Stimulated activated CD4-positive, alpha-beta T cell treated with anti-CD3 and anti-CD28 coated beads, Interleukin-2, amount 100 ng/mL, for 4 hours (primary cell): ENCODE measurements at regions not wholly inside any gene's neighbourhood (a gene's known extent, or its start where the extent isn't known, plus 50 kb on each side); places are given as distances from the start of the nearest gene placed in this dataset.
"Not testable (repeated sequence)": the region's sequence is repeated elsewhere in the genome, so short reads cannot be mapped to it uniquely, and the experiment has no call there.

Source experiments
- DNase-seq: peaks from one replicate; pipeline ENCODE4 v3.0.0-alpha.2; 2020; ENCODE audit warnings: low read depth

DNA sequence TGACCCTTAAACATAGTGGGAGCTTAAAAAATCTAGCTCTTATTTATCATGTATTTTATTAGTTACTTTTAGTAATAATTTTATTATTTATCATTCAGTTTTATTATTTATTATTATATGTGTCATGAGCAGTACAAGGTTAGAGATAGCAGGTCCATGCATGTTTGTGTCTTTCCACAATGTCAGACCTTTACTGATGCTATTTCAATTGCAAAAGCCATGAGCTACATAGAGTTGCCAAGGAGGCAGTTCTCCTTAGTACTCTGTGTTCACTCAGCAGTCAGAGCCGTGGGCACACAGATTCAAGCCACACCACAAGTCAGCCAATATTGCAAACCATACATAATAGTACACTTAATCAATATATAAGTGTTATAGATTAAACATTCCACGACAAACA is 157.9 kb upstream of the NTRK2 start:
- DNase-seq = no peak

DNA sequence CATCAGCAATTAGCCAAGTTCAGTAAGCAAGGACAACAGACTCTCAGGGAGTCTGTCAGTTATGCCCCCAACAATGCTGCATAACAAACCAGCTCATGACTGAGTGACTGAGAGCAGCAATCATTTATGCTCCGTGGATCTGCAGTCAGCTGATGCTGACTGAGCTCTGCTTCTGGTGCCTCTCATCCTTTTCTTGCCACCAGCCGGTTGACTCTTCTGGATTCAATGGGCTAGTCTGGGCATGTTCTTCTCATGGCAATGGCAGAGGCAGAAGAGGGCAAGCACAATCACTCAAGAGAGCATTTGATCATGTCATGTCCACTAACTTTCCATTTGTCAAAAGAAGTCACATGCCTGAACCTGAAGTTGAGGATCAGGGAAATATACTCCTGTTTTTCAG is 157.0 kb upstream of the NTRK2 start:
- DNase-seq = no peak

DNA sequence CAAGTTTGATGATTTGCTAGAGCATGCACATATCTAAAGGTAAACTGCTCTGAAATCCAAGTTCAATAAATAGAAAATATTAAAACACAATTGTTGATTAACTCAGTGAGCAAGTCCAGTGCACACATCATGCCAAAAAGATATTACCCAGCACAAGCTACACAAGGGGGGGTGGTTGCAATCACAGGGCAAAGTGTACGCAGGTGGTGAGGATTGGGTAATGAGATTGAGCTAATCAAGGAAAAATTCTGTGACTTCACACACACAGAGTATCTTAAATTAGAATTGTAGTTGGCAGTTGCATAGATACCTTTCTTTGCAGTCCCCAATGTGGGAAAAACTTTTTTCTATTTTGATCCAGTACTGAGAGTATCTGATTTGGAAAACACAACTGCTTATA is 156.1 kb upstream of the NTRK2 start:
- DNase-seq = no peak

DNA sequence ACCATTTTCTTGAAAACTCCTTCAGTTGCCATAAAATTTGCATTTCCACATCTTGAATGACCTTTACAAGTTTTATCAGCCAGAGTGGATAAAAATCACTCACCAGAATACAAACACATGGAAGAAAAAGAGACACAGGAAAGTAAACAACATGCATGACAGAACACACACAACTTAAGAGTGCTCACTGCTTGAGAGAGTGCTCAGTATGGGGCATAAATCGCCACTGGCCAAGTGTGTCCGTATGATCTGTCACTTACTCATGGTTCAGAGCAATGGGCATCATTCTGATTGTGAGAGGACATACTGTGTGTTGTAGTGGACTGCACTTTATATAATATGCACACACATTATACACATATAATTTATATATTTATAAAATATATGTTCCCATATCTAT is 155.6 kb upstream of the NTRK2 start:
- DNase-seq = no peak

DNA sequence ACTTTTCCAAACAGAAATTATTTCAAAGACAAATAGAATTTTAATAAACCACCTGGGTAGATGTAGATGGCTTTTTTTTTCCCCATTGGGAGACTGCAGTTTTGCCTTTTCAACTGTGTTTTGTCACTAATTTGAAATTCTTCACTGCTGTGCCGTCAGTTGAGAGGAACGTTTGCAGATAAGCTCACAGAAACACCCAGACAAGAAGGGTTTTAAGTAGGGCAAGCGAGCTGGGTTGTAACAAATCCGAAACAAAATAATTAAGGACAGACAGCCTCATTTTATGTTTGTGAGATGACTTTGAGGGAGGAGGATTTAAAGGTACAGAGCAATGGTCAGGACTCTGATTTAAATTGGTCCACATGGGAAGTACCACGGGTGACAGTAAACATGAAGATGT is 155.1 kb upstream of the NTRK2 start:
- DNase-seq = no peak

DNA sequence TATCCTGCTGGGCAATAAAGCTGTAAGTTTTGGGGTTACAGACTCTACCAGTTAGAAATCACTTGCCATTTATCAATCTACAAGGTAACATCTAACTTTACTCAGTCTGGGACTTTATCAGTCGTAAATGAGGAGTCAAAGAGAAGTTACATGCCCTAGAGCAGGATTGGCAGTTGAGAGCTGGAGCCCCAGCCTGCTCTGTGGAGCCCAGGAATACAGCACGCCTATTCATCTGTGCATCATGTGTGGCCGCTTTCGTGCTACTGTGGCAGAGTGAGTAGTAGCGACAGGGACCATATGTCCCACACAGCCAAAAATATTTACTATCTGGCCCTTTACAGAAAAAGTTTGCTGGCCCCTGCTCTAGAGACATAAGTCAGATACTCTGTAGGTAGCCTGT is 152.5 kb upstream of the NTRK2 start:
- DNase-seq = no peak

DNA sequence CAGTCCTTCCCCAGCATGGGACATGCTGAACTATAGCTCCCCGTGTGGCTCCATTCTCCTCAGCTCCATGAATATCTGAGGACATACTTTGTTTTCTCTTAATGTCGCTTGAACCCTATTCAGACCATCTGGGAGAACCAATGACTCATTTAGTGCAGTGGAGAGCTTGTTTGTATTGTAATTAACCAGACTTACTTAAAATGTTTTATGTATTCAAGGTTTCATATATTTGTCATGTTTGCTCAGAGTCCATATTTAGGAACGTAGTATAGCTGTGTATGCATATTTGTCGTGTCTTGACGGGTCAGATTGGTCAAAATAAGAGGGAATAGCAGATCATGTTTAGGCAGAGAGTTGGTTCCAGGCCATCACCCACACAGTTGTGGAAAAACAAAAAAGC is 150.1 kb upstream of the NTRK2 start:
- DNase-seq = no peak

DNA sequence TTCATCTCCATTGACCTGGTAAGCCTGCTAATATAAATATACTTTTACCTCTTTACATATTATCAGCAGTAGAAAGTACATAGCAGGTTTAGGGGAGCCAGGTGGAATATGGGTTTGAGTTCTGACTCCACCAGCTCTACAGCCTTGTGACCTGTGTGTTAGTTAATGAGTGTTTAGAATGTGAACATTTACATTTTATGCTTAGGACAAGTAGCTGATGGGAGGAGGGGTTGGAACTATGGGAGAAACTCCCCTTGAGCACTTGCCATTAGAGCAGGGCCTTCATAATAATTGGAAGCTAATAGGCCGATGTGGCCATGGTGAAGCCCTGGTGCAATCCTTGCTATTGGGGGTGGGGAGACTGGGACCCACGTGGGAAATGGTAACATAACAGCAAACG is 148.3 kb upstream of the NTRK2 start:
- no peak for DNase-seq

DNA sequence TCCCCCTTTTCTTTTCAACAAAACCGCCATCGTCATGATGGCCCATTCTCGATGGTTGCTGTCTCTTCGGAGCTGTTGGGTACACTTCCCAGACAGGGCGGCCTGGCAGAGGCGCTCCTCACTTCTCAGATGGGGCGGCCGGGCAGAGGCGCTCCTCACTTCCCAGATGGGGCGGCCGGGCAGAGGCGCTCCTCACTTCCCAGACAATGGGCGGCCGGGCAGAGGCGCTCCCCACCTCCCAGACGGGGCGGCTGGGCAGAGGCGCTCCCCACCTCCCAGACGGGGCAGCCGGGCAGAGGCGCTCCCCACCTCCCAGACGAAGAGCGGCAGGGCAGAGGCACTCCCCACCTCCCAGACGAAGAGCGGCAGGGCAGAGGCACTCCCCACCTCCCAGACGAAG is 143.3 kb upstream of the NTRK2 start:
- DNase-seq = not testable (repeated sequence)

DNA sequence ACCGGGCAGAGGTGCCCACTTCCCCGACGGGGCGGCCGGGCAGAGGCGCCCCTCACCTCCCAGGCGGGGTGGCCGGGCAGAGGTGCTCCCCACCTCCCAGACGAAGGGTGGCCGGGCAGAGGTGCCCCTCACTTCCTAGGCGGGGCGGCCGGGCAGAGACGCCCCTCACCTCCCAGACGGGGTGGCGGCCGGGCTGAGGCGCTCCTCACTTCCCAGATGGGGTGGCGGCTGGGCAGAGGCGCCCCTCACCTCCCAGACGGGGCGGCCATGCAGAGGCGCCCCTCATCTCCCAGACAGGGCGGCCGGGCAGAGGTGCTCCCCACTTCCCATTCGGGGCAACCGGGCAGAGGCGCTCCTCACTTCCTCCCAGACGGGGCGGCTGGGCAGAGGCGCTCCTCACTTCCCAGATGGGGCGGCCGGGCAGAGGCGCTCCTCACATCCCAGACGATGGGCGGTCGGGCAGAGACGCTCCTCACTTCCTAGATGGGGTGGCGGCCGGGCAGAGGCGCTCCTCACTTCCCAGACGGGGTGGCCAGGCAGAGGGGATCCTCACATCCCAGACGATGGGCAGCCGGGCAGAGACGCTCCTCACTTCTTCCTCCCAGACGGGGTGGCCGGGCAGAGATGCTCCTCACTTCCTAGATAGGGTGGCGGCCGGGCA is 142.3 kb upstream of the NTRK2 start:
- not testable (repeated sequence) for DNase-seq

DNA sequence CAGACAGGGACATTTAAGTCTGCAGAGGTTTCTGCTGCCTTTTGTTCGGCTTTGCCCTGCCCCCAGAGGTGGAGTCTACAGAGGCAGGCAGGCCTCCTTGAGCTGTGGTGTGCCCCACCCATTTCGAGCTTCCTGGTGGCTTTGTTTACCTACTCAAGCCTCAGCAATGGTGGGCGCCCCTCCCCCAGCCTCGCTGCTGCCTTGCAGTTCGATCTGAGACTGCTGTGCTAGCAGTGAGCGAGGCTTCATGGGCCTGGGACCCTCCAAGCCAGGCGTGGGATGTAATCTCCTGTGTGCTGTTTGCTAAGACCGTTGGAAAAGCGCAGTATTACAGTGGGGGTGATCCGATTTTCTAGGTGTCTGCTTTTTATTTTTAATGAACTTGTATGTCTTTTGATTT is 133.6 kb upstream of the NTRK2 start:
- not testable (repeated sequence) for DNase-seq

DNA sequence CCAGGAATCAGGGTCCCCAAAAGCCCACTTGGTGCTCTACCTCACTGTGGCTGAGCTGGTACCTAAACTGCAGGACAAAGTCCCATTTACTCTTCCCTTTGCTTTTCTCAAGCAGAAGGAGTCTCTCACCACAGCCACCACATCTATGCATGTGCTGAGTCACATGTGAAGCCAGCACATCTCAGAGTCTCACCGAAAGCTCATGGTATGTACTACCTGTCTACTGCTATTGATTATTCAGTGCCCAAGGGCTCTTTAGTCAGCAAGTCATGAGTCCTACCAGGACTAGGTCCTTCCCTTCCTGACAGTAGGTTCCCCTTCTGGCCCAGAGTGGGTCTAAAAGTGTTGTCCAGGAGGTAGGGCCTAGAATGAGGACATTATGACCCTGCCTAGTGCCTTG is 130.7 kb upstream of the NTRK2 start:
- DNase-seq = no peak

DNA sequence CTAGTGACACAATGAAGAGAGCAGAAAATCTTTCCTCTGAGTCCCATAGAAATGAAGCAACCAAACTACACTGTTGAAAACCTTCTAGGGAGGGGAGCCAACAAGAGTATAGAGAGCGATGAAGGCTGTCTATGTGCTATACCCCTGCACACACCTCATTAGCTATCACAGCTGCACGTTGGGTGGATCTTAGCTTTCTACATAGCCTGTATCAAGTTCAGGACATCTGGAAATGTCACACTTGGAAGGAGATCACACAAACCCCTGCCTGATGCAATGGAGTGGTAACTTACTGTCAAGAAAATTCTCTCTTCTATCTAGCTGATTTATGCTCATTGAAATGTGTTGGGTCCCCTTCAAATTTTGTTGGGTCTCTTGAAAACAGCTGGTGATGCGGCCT is 127.0 kb upstream of the NTRK2 start:
- no peak for DNase-seq

DNA sequence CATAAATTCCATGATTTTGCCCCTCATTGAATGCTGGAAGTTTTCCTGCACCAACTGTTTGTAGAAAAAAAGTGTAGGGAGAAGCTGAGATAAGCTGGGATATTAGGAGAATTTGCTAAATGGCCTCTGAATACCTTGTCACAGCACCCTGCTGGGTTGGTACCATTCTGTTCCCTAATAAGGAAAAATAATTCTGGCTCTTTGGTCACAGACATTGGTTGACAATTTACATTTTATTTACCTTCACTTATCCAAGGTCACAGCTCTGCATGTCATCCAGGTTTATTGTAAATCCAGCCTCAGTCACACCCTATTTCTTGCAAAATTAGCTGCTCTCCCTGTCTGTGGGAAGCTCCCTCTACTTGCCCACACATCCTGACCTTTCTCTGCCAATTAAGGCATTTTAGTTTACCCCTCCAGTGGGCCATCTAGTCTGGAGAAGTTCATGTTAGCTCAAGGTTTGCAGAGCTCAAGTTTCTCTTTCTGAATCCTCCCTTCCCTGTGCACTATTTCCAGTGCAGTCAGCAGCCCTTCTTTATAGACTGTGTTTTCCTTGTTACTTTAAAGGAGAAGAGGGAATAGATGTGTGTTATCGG is 115.4 kb upstream of the NTRK2 start:
- DNase-seq = no peak

DNA sequence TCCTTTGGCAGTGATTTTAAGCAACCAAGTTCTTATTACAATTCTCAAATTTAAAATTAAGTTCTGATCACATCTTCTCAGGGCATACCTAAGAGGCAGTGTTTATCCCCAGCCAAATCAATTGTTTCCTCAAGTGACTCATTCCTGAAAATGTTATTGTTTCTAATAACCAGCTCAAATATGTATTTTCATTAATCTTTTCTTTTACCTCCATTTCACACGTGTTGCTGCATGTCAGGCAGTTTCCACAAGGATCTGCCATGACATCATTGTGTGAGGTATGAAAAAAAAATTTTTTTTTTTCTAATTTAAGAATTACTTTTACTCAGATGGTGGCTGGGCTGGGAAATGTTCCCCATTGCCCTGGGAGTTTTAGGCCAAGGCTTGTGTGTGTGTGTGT is 113.0 kb upstream of the NTRK2 start:
- DNase-seq = no peak

DNA sequence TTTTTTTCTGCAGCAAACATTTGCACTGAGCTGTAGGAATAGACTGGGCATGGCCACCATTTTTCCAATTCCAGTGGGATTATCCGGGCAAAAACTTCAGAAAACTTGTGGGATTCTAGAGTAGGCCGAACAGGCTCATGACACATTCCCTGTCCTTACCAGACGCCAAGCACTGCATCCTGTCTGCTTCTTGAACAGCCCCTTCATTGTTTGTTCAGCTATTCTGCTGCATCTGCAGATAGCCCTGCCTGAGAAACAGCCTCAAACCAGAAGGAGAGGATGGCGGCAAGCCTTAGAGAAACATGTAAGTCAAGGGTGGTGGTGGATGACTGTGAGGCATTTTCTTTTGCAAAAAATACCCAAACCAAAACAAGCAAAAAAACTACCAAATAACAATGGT is 111.8 kb upstream of the NTRK2 start:
- no peak for DNase-seq

DNA sequence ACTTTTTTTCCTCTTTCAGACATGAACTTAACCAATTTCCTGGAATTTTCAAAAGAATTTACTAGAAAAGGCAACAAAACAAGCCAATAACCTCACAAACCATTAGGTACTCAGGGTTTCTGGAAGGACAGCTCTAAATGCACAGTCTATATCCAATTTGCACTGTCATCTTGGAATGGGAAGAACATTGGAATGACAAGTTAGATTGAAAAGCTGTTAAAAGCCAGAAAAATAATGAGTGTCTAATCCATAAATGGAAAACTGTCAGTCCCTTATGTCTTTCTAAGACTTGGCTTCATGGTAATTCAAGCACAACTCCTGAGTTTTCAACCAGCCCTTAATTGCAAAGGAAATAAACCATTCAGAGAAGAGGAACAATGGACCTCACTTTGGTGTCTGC is 105.8 kb upstream of the NTRK2 start:
- DNase-seq = no peak

DNA sequence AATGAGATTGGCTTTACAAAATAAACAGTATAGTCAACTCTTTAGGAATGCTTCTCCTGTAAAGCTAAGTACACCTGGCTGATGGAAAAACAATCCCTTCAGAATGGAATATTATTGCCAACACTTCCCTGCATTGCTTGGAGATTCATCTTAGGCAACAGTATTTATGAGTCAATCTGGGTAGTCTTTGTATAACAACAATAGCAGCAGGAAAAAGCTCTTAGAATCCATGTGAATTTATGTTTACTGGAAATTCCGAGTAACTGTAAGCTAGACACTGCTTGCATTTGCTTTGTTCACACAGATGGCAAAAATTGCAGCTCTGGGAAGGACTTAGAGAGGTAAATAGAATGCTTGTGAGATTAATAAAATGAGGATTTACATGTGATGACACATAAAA is 101.7 kb upstream of the NTRK2 start:
- DNase-seq = no peak

DNA sequence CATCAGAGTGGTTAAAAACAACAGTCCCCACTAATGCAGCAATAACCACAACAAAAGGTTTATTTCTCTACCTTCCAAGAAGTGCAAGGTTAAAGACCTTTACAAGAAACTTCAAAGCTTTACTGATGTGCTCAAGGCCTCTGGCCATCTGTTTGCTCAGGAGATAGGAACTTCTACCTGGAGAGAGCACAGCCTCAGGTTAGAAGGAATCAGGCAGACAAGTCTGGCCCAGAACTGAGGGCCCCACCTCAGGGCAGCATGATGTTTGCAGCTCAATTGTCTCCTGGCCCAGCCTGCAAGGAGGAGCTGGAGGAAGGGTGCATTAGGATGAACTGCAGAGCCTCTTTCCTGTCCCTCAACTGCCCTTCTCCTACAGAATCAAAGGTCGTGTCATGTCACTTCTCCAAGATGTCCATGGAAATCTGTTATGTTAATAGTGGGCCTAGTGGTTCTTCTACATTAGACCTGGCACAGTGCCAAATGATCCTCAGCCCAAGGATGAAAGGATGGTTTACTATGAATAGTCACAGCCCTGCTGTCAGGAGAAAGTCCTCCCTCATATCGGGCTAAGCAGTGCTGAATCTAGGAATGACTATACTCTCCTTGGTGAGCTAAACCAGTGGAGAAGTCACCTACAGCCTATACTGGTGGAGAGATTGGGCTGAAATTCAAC is 98.9 kb upstream of the NTRK2 start:
- DNase-seq = no peak

DNA sequence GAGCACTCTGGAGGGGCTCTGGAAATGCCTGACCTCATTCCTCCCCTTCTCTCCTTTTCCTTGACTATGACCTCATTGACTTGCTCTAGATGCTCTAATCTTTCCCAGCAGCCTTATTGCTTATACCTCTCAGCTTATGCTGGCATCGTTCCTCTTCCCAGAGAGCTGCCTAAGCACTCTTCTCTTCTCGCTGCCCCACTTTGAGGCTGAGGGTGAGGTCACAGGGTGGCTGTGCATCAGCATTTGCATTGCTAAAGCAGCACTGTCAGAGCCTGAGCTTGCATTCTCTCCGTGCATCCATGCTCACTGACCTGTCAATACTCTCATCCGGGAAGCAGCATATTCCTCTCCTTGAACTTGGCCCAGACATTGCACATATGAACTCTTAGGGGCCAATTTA is 96.4 kb upstream of the NTRK2 start:
- no peak for DNase-seq

DNA sequence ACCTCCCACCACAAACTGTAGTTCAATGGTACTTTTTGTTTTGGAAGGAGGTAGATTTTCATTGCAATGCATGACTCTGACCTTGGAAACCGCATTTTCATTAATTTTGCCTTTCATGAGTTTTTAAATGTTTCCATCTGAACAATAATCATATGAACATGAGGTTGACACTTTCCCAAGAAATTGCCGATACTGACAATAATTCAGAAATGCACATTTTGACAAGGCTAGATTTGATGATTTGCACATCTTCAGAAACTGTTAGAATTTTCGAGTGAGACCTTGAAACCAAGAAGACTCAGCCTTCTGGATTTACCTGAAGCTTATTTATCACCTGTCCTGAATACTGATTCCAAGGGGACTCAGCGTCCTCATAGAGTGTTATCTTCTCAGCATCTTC is 93.8 kb upstream of the NTRK2 start:
- no peak for DNase-seq

DNA sequence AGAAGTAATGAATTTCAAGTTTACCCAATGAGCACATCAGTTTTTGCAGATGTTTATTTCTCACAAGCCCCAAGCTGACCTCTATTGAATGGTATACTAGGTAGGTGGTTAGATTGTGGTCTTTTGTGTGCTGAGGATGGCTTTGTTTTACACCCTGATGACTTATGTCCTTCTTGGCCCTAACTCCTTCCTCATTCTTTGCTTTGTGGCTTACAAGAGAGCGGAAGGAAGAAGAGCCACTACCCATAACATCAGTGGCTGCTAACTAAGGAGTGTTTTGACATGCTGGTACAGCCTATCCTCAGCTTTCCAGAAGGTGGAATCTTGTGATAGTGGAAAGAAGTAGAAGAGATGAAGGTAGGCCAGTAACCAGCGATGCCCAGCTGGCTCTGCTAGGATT is 85.7 kb upstream of the NTRK2 start:
- DNase-seq = no peak

DNA sequence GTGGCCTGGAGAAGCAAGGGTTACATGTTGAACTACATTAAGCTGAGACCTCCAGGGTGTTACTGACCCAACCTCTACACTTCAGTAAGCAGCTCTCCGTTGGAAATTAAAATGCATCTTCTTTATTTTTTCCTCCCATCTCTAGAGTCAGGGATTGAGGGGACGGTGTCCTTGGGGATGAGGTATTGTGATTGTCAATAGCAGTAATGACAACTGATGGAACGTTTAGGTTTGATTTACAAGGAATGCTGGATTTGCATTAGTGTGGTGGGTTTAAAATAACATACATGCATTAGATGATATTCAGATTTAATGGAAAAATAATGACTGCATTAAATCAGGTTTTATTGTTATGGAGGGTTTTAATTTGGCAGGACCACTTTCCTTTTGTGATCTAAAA is 82.9 kb upstream of the NTRK2 start:
- DNase-seq = no peak

DNA sequence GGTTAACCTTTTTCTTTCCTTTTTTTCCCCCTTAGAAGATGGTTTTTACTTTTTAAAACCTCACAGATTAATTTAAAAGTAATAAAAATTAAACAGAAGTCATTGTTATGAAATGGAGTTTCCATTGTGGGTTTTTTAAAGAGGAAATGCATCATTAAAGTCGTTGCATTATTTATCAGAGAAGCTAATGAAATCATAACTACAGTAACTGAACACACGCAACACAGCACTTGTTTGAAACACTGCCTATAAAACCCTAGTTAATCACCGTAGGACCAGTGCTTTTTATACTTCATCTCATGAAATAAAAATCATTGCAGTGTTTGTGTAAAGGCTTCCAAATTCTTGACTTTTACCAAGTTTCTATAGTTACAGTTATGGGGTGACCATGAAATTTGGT is 82.4 kb upstream of the NTRK2 start:
- no peak for DNase-seq
